HT1080 (cell line): ENCODE measurements at regions not wholly inside any gene's neighbourhood (a gene's known extent, or its start where the extent isn't known, plus 50 kb on each side); places are given as distances from the start of the nearest gene placed in this dataset.

Experiments
- DNase-seq: peaks from one replicate; pipeline ENCODE4 v3.0.0-alpha.2; 2015; ENCODE audit warnings: low read depth

DNA sequence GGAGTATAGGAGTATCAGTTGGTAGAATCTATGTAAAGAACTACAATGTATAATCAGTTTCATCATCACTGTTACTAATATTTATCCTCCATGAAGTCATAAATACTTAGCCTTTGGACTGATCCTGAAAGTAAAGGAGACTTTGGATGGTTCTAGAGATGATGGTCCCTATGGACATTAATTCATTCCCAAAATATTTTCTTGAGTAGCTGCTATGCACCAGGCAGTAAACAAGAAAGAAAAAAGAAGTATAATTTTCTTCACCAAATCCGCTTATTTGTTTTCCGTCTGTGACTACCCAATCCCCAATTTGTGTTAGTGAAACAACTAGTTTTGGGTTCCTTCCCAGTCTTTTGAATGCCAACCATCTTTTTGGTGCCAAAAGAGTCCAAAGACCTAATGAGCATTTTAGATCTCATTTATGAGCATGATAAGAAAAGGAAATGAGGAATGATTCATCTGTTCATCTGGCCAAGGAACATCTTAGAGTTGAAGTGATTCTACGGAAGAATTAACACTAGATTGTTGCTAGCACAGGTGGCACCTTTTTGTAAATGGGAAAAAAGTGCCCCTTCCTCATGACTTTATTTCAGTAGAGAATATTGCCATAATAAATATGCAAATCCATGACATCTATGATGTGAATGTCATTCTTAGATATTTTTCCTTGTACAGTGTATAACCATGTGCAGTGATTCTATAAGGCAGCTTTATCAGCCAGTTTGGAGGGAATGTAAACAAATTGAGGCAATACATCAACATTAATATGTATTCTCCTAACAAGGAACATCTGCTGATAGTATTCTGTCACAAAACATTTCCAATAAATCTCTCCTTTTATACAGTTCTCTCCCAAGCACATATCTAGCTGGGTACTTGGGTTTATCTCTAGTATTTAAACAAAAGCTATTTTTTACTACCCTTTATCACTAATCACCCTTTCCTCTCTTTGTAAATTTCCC lies 85.1 kb upstream of the CCDC91 start:
- no peak for DNase-seq

- DNase-seq: peak; percentile 16
Observed at GRCh38 chr12:28107679-28108078, 82.6 kb upstream of the CCDC91 start.

GRCh38 chr12:28108599-28108998 lies 81.7 kb upstream of the CCDC91 start:
- peak; percentile 29 for DNase-seq

DNA sequence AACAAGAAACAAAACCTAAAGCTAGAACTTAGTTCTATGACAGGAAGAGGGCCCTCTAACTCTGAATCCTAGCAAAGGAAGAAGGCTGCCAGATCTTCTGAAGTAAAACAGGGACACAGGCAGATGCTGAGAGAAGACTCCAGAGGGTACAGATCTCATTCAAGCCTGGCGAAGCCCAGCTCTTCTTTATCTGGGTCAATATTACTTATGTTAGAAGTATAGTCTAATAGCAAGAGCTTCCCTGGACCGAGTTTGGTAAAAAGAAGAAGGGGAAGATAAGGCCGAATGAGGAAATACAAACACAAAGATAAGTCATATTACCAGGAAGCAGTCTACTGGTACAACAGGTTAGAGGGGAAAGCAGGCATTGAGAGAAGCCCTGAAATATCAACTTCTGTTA lies 79.9 kb upstream of the CCDC91 start:
- no peak for DNase-seq

DNA sequence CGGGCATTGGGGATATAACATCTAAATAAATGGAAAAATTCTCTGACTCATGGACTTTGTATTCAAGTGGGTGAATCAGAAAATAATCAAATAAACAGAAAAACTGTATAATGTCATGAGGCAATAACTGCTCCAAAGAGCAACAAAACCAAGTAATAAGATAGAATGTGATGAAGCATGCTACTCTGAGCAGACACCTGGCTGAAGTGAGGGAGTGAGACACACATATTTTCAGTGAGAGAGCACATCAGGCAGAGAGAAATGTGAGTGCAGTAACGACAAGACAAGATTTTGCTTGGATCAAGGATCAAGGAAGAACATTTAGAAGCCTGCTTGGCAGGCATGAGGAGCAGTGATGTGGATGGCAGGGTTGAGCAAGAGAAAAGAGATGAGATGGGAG lies 75.8 kb upstream of the CCDC91 start:
- DNase-seq: peak; percentile 15

GRCh38 chr12:28121433-28121832 lies 68.8 kb upstream of the CCDC91 start:
- DNase-seq: no peak

- no peak for DNase-seq
Observed at GRCh38 chr12:28121899-28122655, 68.2 kb upstream of the CCDC91 start.

GRCh38 chr12:28122756-28123155 lies 67.5 kb upstream of the CCDC91 start:
- DNase-seq: no peak

- DNase-seq: no peak
Observed at GRCh38 chr12:28127455-28127854, 62.8 kb upstream of the CCDC91 start.

DNA sequence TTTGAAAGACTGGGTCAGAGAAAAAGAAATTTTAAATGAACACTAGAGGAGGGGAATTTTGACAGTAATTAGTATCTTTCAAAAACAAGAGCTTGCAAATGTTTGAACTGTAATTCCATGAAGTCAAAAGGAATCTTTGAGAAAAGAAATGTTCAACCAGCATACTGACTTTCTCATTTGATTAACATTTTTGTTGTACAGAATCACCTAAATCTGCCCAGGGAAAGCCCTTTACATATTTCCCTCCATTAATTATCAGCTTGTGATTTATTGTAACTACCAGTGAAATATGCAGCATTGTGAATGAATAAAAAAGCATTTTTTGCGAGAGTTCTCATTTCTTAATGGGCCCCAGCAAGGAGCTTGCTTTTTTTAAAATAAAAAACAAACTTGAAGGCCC lies 61.2 kb upstream of the CCDC91 start:
- DNase-seq: no peak

DNA sequence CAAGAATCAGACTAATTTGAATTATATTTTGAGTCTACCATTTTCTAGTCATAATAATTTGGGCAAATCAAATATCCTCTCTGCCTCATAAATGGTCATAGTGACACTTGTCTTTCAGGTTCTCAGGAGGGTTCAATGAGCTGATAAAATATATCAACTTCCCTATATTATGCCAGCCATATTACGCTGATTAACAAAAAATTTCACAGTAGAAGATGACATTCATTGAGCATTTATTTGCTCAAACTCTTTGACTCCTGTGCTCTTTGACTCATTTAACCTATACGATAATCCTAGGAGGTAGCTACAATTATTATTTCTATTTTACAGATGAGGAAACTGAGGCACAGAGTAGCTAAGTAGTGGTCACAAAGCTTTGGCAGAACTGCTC lies 60.0 kb upstream of the CCDC91 start:
- no peak for DNase-seq

- peak; percentile 98 for DNase-seq
Observed at GRCh38 chr12:28130625-28131598, 59.3 kb upstream of the CCDC91 start.

DNA sequence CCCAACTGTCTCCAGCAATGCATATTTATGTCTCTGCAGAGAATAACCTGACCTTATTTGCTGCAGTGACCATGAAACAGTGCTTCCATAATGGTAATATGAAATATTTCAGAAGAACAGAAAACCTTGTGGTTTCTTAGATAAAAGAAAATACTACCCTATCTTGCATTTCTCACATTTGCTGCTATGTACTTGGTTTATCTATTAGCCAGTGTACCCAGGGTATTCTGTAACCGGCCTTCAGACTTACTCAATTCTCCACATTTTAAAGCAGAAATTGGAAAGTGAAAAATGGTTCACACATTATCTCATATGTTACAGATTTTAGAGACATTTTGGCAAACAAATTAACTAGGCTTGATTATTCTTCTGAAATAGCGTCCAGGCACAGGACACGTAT lies 57.9 kb upstream of the CCDC91 start:
- DNase-seq: no peak

DNA sequence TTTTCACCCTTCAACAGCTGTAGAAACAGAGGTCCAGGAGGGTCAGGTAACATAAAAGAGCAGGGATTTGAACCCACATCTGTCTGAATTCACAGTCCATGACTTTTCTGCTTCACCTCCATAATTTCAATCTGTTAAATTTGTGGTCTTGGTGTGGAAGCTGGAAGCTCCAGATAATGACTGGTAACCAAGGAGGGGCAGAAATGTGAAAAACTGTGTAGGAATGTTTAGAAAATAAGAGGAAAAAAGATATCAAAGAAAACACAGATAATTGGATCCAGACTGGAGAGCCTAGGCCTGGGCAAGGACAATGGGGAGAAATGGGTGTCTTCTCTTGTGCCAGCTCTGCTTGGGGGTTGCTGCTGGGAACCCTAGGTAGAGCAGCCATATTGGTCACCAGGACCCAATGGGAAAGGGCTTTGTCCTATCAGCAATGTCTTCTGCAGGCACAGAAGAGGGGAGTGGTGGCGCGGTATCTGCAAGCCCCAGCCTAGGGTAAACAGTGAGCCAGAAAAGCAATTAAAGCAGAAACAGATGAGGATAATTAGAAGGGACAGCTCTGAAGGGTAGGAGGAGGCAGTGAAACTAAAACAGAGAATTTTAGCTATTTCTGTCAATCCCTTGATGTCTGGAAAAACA lies 54.3 kb upstream of the CCDC91 start:
- no peak for DNase-seq

DNA sequence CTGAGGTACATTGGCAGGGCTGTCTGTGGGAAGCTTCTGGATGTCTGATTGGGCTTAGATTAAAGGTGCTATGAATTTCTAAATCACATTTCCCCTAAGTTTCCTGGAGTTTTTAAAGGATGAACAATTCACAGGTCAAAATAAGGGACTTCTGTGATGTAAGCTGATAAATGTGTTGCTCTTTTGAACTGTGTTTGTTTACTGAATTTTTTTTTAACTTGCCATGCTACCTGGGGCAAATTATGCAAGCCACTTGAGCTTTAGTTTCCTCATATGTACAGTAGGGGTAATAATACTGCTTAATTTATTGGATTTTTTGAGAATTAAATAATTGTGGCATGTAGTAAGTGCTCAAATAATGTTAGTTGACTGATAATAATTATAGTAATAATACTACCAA lies 52.8 kb upstream of the CCDC91 start:
- no peak for DNase-seq

DNA sequence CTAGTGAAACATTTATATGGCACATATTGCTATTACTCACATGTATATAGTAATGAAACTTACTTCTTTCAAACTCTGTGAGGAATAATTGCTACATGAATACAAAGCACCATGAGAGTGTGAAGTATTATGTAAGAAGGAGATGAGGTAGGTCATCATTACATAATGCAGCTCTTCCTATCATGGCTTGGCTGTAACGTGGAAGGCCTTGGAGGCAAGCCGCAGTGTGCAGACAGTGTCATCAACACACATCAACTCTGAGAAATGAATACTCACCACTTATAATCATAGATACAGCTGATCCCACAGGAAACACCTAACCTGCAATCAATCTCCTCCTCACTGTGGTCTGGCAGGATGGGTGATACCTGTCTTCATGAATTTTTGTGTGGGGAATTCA lies 49.9 kb upstream of the CCDC91 start:
- DNase-seq: no peak
